Thoracic aorta (tissue), 2 donors: ENCODE measurements at regions not wholly inside any gene's neighbourhood (a gene's known extent, or its start where the extent isn't known, plus 50 kb on each side); places are given as distances from the start of the nearest gene placed in this dataset.

Source experiments
- ATAC-seq: fragments of 150-250 bp; one replicate; pipeline ENCODE4 v1.8.0; 2017; ENCODE audit warnings: low read depth; ENCODE audit not compliant: insufficient number of reproducible peaks, low FRiP score
- DNase-seq: peaks from one replicate; pipeline ENCODE4 v3.0.0-alpha.2; 2020; ENCODE audit warnings: low spot score
- H3K27ac ChIP-seq, 2 donors: fragments of 200-600 bp; sonication (generic); 1 replicate in 1 of 2; 2 replicates in 1 of 2; pipeline ENCODE4 v1.5.1; 2016; ENCODE audit warnings: mild to moderate bottlenecking in 2 of 2, moderate library complexity in 2 of 2
- H3K27me3 ChIP-seq: fragments of 200-600 bp; sonication (generic); replicated peaks from 2 replicates; pipeline ENCODE4 v1.6.0; 2016; ENCODE audit warnings: mild to moderate bottlenecking; ENCODE audit not compliant: insufficient read depth
- H3K36me3 ChIP-seq: fragments of 200-600 bp; sonication (generic); one replicate; pipeline ENCODE4 v1.5.1; 2016
- H3K4me1 ChIP-seq, 2 donors: fragments of 200-600 bp; sonication (generic); 1 replicate in 1 of 2; 2 replicates in 1 of 2; pipeline versions ENCODE4 v1.5.1 to v1.6.0; 2016; ENCODE audit warnings: low read depth in 2 of 2, mild to moderate bottlenecking in 1 of 2; ENCODE audit not compliant: control insufficient read depth in 1 of 2
- H3K4me3 ChIP-seq: fragments of 200-600 bp; sonication (generic); 2 replicates; pipeline ENCODE4 v1.5.1; 2016; ENCODE audit warnings: mild to moderate bottlenecking
- H3K9me3 ChIP-seq: fragments of 200-600 bp; sonication (generic); 2 replicates; pipeline ENCODE4 v1.5.1; 2016
- TF ChIP-seq, protein P1 (sequence below): fragments of 200-600 bp; sonication (generic); IDR thresholded peaks from one replicate; pipeline ENCODE4 v1.5.1; 2019; ENCODE audit warnings: antibody characterized with exemption

DNA sequence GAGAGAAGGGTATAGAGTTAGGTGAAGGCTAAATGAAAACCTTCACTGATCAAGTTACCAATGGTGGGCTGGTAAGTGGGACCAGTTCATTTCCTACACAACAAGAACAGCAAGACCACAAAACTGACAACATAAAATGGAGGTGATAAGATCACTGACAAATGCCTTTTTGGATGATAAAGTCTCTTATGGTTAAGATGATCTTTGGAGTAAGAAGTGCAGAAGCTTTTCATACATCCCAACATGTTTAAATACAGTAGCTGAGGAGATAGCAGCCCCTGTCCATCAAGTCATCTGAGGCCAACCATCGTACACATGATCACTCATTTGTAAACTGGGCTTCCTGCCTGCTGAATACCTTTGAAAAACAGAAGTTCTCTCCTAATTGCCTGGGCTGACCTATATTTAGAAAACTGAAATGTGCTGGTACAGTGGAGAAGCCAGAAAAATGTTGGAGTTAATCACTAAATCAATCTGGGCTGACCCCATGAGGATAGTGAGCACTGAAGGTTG, 259.0 kb upstream of the ZFHX3 start:
- TF ChIP-seq, protein P1, sequence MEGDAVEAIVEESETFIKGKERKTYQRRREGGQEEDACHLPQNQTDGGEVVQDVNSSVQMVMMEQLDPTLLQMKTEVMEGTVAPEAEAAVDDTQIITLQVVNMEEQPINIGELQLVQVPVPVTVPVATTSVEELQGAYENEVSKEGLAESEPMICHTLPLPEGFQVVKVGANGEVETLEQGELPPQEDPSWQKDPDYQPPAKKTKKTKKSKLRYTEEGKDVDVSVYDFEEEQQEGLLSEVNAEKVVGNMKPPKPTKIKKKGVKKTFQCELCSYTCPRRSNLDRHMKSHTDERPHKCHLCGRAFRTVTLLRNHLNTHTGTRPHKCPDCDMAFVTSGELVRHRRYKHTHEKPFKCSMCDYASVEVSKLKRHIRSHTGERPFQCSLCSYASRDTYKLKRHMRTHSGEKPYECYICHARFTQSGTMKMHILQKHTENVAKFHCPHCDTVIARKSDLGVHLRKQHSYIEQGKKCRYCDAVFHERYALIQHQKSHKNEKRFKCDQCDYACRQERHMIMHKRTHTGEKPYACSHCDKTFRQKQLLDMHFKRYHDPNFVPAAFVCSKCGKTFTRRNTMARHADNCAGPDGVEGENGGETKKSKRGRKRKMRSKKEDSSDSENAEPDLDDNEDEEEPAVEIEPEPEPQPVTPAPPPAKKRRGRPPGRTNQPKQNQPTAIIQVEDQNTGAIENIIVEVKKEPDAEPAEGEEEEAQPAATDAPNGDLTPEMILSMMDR: no peak
- Histone ChIP-seq H3K4me3 (no peak overlapping the region), H3K36me3 (no peaks in the 10 kb centered on the region), H3K27me3 (no peaks in the 10 kb centered on the region), H3K9me3 (no peaks in the 10 kb centered on the region), H3K27ac (no peak overlapping the region), H3K4me1 (no peaks in the 10 kb centered on the region)
- ATAC-seq (no peak), DNase-seq (no peak)

DNA sequence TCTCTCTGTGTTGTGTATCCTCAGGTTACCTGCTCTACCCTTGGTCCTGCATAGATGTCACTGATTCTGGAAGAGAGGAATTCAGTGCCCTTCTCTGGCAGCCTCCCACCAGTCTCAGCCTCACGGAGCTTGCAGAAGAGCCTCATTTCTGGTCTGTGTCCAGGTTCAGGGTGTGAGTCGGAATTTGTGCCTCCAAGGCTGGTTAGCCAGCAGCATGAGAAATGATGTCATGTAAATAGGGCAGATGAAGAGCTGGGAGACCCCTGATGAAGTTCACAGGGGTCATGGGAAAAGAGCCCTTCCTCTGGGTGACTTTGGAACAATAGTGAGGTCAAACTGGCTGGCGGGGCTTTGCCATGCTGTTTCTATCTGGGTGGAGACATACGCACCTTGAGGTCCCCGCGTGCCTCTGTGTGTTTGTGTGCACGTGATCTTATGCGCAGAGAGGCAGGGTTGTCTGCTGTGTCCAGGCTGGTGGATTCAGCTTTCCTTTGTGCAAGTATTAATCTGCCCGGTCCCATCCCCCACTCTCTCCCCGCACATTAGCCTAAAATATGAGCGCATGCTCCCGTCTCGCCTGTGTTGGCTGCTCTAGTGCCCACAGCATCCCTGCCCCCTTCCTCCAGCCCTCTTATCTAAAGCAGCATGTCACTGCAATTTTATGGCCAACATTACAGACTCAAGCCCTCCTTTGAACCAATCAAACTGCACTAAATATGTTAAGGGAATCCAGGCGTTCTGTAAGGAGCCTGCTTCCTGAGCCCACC, 256.3 kb upstream of the ZFHX3 start:
- TF ChIP-seq, protein P1: no peak
- Histone ChIP-seq H3K27ac (no peak overlapping the region), H3K4me1 (no peaks in the 10 kb centered on the region)

DNA sequence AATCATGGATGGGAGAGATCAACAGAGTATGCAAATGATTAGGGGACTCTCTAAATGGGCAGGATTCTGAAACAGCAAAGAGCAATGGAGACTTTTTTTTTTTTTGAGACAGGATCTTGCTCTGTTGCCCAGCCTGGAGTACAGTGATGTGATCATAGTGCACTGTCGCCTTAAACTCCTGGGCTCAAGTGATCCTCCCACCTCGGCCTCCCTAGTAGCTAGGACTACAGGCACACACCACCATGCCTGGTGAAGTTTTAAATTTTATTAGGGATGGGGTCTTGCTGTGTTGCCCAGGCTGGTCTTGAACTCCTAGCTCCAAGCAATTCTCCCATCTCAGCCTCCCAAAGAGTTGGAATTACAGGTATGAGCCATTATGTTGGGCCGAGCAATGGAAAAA, 255.0 kb upstream of the ZFHX3 start:
- ATAC-seq: no peak
- H3K4me1 ChIP-seq: no peaks in the 10 kb centered on the region

More for the DNA sequence above, 256.3 kb upstream of the ZFHX3 start:
- H3K4me3 ChIP-seq: no peak overlapping the region
- H3K36me3 ChIP-seq: no peaks in the 10 kb centered on the region
- no peak for DNase-seq
- H3K27me3 ChIP-seq: no peaks in the 10 kb centered on the region
- ATAC-seq: no peak
- no peaks in the 10 kb centered on the region for H3K9me3 ChIP-seq

DNA sequence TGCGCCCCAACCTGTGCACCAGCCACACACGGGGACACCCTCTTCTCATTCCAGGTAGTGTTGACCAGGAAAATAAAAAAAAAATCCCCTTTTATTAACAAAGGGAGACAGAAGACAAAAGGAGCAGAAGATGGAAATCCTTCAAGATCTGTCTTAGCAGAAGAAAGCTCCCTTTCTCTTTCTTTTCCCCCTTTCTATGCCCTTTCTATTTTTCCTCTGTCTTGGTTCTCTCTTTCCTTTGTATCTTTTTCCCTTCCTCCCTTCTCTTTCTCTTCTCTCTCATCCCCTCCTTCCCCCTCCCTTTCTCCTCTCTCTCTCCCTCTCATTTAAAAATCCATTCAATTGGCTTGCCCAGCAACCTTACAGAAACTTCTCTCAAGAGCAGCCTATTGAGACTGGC, 254.1 kb upstream of the ZFHX3 start:
- Histone ChIP-seq H3K36me3 (no peaks in the 10 kb centered on the region), H3K4me1 (no peaks in the 10 kb centered on the region), H3K27me3 (no peaks in the 10 kb centered on the region), H3K9me3 (no peaks in the 10 kb centered on the region), H3K27ac (no peak overlapping the region), H3K4me3 (no peak overlapping the region)
- TF ChIP-seq, protein P1: no peak
- DNase-seq (no peak), ATAC-seq (no peak)

More for the DNA sequence above, 255.0 kb upstream of the ZFHX3 start:
- no peaks in the 10 kb centered on the region for H3K27me3 ChIP-seq
- TF ChIP-seq, protein P1: no peak
- H3K36me3 ChIP-seq: no peaks in the 10 kb centered on the region
- H3K27ac ChIP-seq: no peak overlapping the region
- H3K9me3 ChIP-seq: no peaks in the 10 kb centered on the region
- no peak for DNase-seq
- H3K4me3 ChIP-seq: no peak overlapping the region

DNA sequence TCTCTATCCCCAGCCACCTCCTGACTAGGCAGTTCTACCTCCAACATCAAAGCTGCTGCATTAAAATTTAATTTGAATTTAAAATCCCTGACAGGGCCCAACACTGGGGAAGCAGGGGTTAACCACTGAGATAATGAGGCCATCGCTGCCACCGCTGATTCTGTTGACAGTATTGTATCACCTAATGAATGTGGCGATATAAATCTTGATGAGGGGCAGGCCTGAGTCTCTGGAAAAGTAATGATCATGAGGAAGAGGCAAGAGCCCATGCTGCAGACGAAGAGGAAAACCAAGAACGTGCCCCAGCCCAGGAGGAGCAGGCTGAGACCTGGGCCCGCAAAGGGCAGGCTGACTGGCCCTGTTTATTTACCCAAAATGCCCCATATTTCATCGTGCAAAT, 251.4 kb upstream of the ZFHX3 start:
- DNase-seq (no peak), ATAC-seq (no peak)
- no peaks in the 10 kb centered on the region for H3K9me3 ChIP-seq
- H3K36me3 ChIP-seq: no peaks in the 10 kb centered on the region
- no peak overlapping the region for H3K4me3 ChIP-seq
- H3K27me3 ChIP-seq: no peaks in the 10 kb centered on the region
- TF ChIP-seq, protein P1: no peak
- no peaks in the 10 kb centered on the region for H3K4me1 ChIP-seq
- H3K27ac ChIP-seq: no peak overlapping the region
